IMR-90 (cell line): ENCODE measurements at regions not wholly inside any gene's neighbourhood (a gene's known extent, or its start where the extent isn't known, plus 50 kb on each side); places are given as distances from the start of the nearest gene placed in this dataset.

Experiments
- BHLHE40 ChIP-seq: fragments of 150-350 bp; IDR thresholded peaks from 2 replicates; pipeline ENCODE4 v1.6.1; 2016; ENCODE audit warnings: mild to moderate bottlenecking, low read depth, low read length
- CEBPB ChIP-seq: IDR thresholded peaks from 2 replicates; pipeline ENCODE4 v1.6.1; 2012; ENCODE audit warnings: low read depth, low read length, improper control_type of control experiment
- CHD1 ChIP-seq: IDR thresholded peaks from 2 replicates; pipeline ENCODE4 v1.6.1; 2012; ENCODE audit warnings: low read depth, low read length, improper control_type of control experiment
- CTCF ChIP-seq: conservative IDR thresholded peaks from 2 replicates; pipeline ENCODE4 v1.5.1; 2012; ENCODE audit warnings: mild to moderate bottlenecking, low read depth, low read length, improper control_type of control experiment
- MAFK ChIP-seq: IDR thresholded peaks from 2 replicates; pipeline ENCODE4 v1.6.1; 2012; ENCODE audit warnings: low read depth, low read length, improper control_type of control experiment
- MXI1 ChIP-seq: IDR thresholded peaks from 2 replicates; pipeline ENCODE4 v1.6.1; 2012; ENCODE audit warnings: low read depth, mild to moderate bottlenecking, low read length, moderate library complexity, borderline replicate concordance
- POLR2A ChIP-seq: IDR thresholded peaks from 2 replicates; pipeline ENCODE4 v1.6.1; 2012; ENCODE audit warnings: mild to moderate bottlenecking, low read depth, low read length
- RAD21 ChIP-seq: IDR thresholded peaks from 2 replicates; pipeline ENCODE4 v1.6.1; 2012; ENCODE audit warnings: low read length, improper control_type of control experiment
- RFX5 ChIP-seq: IDR thresholded peaks from 2 replicates; pipeline ENCODE4 v1.8.0; 2012; ENCODE audit warnings: low read depth, mild to moderate bottlenecking, low read length, moderate library complexity
- USF2 ChIP-seq: fragments of 150-350 bp; IDR thresholded peaks from 2 replicates; pipeline ENCODE4 v1.6.1; 2017; ENCODE audit warnings: mild to moderate bottlenecking, antibody characterized with exemption, low read length, low read depth

- no peak for TF ChIP-seq CHD1
- no peak for TF ChIP-seq CTCF
- TF ChIP-seq CEBPB: no peak
- TF ChIP-seq POLR2A: no peak
- TF ChIP-seq USF2: no peak
- no peak for TF ChIP-seq BHLHE40
- peak; percentile 82 for TF ChIP-seq MAFK
- TF ChIP-seq MXI1: no peak
- no peak for TF ChIP-seq RAD21
- no peak for TF ChIP-seq RFX5
Measured at GRCh38 chr13:67775359-67775758, 545.2 kb upstream of the PCDH9 start.
